Vagina (tissue), 2 donors: ENCODE measurements at regions not wholly inside any gene's neighbourhood (a gene's known extent, or its start where the extent isn't known, plus 50 kb on each side); places are given as distances from the start of the nearest gene placed in this dataset.

Experiments
- CTCF ChIP-seq, 3 experiments: fragments of 450-650 bp in 2 of 3; fragments of 200-600 bp in 1 of 3; sonication (generic) in 1 of 3; IDR thresholded peaks; one replicate each; pipeline ENCODE4 v1.5.1; 2017 to 2019; ENCODE audit warnings: antibody characterized with exemption in 3 of 3, mild to moderate bottlenecking in 2 of 3, moderate library complexity in 2 of 3
- POLR2A ChIP-seq, 2 donors: fragments of 450-650 bp; IDR thresholded peaks; one replicate each; pipeline ENCODE4 v1.6.1; 2017; ENCODE audit warnings: antibody characterized with exemption in 2 of 2, mild to moderate bottlenecking in 2 of 2, moderate library complexity in 2 of 2

DNA sequence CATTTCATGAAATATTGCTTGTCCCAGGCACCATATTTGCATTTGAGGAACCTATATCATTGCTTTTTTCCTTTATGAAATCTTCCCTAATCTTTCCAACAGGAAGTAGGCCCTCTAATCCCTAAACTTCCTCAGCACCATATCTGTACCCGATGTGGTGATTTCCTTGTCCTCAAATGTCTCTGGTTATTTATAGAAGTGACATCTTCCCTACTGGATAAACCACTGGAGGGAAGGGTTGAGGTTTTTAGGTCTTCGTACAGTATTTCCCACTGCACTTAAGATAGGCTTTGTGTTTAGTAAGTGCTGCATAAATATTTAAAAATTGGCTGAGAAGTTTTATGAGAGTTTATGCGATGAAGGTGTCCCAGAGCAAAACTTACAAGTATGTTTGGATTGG, 54.9 kb upstream of the TMEM170B start:
- no peak for TF ChIP-seq CTCF (IDR thresholded peaks at IDR 0.05)
- no peak for TF ChIP-seq POLR2A (IDR thresholded peaks at IDR 0.05)
